Omental fat pad (tissue), 3 donors: ENCODE measurements at regions not wholly inside any gene's neighbourhood (a gene's known extent, or its start where the extent isn't known, plus 50 kb on each side); places are given as distances from the start of the nearest gene placed in this dataset.

Experiments used
- ATAC-seq: fragments of 150-250 bp; one replicate; pipeline ENCODE4 v1.9.1; 2016; ENCODE audit warnings: mild to moderate bottlenecking, moderate library complexity; ENCODE audit not compliant: low FRiP score
- DNase-seq: peaks from one replicate; pipeline ENCODE4 v3.0.0-alpha.2; 2019; ENCODE audit warnings: low spot score
- TF ChIP-seq, protein P1 (sequence below), 3 donors: fragments of 450-650 bp; IDR thresholded peaks; one replicate each; pipeline ENCODE4 v1.5.1; 2016 to 2017; ENCODE audit warnings: antibody characterized with exemption in 3 of 3, mild to moderate bottlenecking in 3 of 3, moderate library complexity in 2 of 3

DNA sequence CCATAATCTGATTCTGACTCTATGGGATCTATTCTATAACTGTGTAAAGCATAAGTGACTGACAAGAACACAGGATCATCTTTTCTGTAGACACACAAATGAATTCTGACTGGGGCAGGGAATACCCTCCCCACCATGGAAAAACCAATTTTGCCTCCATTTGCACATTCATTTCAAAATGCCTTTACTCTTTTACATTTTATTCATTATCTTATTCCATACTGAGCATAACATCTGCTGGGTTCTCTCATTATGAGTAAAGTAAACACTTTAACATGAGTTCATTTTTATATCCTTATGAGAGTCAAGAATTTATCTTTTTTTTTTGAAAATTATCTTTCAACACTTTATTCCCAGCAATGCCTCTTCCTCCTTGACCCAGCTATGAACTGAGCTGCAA lies 163.5 kb downstream of the RNF152 start:
- ATAC-seq (no peak), DNase-seq (no peak)
- TF ChIP-seq, protein P1, sequence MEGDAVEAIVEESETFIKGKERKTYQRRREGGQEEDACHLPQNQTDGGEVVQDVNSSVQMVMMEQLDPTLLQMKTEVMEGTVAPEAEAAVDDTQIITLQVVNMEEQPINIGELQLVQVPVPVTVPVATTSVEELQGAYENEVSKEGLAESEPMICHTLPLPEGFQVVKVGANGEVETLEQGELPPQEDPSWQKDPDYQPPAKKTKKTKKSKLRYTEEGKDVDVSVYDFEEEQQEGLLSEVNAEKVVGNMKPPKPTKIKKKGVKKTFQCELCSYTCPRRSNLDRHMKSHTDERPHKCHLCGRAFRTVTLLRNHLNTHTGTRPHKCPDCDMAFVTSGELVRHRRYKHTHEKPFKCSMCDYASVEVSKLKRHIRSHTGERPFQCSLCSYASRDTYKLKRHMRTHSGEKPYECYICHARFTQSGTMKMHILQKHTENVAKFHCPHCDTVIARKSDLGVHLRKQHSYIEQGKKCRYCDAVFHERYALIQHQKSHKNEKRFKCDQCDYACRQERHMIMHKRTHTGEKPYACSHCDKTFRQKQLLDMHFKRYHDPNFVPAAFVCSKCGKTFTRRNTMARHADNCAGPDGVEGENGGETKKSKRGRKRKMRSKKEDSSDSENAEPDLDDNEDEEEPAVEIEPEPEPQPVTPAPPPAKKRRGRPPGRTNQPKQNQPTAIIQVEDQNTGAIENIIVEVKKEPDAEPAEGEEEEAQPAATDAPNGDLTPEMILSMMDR (IDR thresholded peaks at IDR 0.05) = no peak

DNA sequence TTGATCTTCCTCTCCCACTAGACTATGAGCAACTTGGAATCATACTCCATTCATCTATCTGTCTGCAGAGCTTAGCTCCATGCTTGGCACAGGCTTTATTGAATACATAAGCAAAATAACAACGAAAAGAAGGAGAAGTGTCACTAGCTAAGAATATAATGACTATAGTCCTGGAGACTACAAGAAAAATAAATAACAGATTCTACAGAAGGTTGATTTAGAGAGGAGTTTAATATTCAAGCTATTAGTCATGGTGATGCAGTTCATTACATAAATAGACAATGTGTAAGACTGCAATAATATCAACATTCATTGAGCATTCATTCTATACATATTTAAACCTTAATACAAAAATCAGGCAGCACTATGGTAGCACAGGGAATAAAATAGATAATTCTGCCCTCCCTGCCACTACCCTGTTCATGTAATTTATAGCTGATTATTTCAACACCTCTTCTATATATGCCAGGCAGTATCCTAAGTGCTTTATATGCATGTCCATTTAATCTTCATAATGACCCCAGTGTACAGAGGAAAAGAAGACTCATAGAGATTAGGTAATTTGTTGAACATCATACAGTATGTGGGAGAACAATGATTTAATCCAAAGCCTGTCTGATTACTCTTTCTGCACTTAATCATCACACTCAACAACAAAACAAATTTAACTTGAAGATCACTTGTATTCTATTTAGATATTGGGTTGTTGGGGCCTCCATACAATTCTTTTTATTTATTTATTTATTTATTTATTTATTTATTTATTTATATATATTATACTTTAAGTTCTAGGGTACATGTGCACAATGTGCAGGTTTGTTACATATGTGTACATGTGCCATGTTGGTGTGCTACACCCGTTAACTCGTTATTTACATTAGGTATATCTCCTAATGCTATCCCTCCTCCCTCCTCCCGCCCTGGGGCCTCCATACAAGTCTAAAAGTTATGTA lies 165.3 kb downstream of the RNF152 start:
- ATAC-seq = no peak
- TF ChIP-seq, protein P1 (IDR thresholded peaks at IDR 0.05) = no peak
- no peak for DNase-seq

DNA sequence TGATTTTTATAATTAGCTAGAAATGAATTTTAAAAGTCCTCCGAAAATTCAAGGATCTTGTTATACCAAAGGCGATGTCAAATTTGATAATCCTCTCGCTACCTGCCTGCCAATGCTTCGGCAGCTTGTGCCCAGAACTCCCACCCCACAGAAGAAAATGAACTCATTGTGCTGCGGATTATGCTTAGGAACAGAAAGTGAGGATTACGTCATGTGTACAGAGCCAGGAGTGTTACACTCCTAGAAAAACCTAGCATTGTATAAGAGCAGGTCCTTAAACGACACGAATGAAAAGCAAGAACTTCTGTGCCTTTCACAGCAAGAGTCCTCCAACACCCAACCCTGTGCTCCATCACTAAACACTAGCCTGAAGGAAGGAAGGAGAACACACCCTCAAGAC lies 168.3 kb downstream of the RNF152 start:
- TF ChIP-seq, protein P1 (IDR thresholded peaks at IDR 0.05) = no peak
- no peak for ATAC-seq
- no peak for DNase-seq

DNA sequence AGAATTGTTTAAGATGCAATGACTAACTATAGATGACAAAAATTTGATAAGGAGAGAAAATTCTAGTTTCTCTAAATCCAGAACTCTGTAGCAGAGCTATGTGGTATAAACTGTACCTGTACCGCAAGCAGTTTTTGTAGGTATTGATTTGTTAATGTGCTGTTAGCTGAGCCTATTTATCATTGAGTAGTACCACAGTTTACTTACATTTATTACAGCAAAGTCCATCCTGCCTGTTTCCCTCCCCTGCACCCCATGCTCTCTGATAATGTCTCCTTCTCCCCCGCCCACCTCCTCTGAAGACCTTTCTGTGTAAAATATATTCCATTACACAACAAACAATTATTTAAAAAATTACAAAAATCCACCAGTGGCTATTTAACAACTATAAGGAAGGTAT lies 170.6 kb downstream of the RNF152 start:
- TF ChIP-seq, protein P1 (IDR thresholded peaks at IDR 0.05) = no peak
- ATAC-seq = no peak
- no peak for DNase-seq

DNA sequence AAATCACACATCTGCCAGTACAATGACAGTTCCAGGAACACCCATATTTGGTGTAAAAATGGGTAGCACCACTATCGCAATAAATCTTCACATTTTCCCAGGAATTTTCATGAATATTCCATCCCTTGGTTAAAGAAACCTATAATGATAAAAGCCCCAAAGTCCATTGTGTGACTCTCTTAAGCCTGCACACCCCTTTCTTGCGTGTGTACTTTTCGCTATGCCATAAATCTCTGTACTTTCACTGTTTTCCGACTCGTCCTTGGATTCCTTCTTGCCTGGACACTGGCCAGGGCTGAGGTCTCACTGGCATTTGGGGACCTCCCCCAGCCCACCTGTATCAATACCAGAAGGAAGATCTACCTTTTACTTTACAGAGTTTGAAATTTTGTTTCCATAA lies 172.3 kb downstream of the RNF152 start:
- DNase-seq = no peak
- TF ChIP-seq, protein P1 (IDR thresholded peaks at IDR 0.05) = no peak
- ATAC-seq = no peak

DNA sequence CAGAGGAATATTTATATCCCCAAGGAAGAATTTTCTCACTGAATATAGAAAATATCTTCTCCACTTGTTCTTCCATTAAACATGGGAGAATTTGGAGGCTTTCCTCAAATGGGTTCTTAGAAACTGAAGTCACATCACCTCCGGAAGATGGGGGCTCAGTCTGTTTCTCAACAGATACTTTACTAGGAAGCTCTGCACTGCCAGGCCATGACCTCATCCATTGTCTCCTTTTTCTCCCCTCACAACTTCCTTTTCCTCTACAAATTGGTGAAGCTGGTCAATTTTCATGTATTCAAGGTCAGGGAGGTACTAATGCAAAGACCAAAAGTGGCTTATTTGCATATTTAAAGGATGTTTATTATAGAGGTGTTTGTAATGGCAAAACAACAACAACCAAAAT lies 173.1 kb downstream of the RNF152 start:
- ATAC-seq (no peak), DNase-seq (no peak)
- TF ChIP-seq, protein P1 (IDR thresholded peaks at IDR 0.05) = no peak

DNA sequence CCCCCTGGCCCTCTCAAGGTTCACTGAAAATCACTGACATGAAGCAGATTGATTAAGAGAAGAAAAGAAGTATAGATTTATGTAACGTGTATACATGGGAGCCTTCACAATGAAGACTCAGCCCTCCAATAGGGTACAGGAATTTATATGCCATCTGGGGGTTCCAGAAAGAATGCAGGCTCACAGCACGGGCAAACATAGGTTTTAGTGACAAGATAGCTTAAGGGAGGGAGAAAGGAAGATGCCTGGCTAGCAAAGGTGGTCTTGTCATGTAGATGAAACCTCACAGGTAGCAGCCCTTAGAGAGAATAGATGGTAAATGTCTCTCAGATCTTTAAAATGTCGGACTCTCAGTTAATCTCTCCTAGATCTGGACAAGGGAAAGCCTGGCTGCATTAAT lies 173.9 kb downstream of the RNF152 start:
- ATAC-seq (no peak), DNase-seq (no peak)
- TF ChIP-seq, protein P1 (IDR thresholded peaks at IDR 0.05) = no peak
